Mammary epithelial cell (primary cell): ENCODE measurements at regions not wholly inside any gene's neighbourhood (a gene's known extent, or its start where the extent isn't known, plus 50 kb on each side); places are given as distances from the start of the nearest gene placed in this dataset.

Experiments
- CTCF ChIP-seq, 2 donors: IDR thresholded peaks in 1 of 2; conservative IDR thresholded peaks in 1 of 2; 2 replicates each; pipeline ENCODE4 v1.5.1; 2011 to 2012; ENCODE audit warnings: inconsistent platforms in 2 of 2, low read length in 2 of 2, mild to moderate bottlenecking in 2 of 2, control low read depth in 1 of 2, low read depth in 1 of 2; ENCODE audit not compliant: insufficient read depth in 1 of 2; ENCODE audit errors: extremely low read depth in 1 of 2
- EZH2 ChIP-seq: IDR thresholded peaks from 2 replicates; pipeline ENCODE4 v1.6.1; 2012; ENCODE audit warnings: low read length, inconsistent platforms, borderline replicate concordance

GRCh38 chr10:55801353-55801661 lies 559.8 kb downstream of the ZWINT start:
- TF ChIP-seq CTCF (conservative IDR thresholded peaks at IDR 0.05 in 1 of 2, IDR thresholded peaks at IDR 0.05 in 1 of 2; ENCODE audit: extremely low read depth in 1 of 2, insufficient read depth in 1 of 2, low read depth in 1 of 2, low read length in 2 of 2) (no peak), EZH2 (no peak)
